Muscle of leg (tissue), 3 donors: ENCODE measurements at regions not wholly inside any gene's neighbourhood (a gene's known extent, or its start where the extent isn't known, plus 50 kb on each side); places are given as distances from the start of the nearest gene placed in this dataset.
"Not testable (repeated sequence)": the region's sequence is repeated elsewhere in the genome, so short reads cannot be mapped to it uniquely, and the experiment has no call there.

ENCODE experiments used
- DNase-seq: peaks from one replicate; pipeline ENCODE4 v3.0.0; 2013
- H3K27ac ChIP-seq: one replicate; pipeline ENCODE4 v1.5.1; 2013; ENCODE audit warnings: mild to moderate bottlenecking, low read length, control low read depth
- H3K27me3 ChIP-seq: one replicate; pipeline ENCODE4 v1.6.1; 2013; ENCODE audit warnings: low read length; ENCODE audit not compliant: control insufficient read depth, insufficient read depth
- H3K36me3 ChIP-seq: one replicate; pipeline ENCODE4 v1.6.1; 2013; ENCODE audit warnings: low read length; ENCODE audit not compliant: control insufficient read depth, insufficient read depth
- H3K4me1 ChIP-seq: one replicate; pipeline ENCODE4 v1.6.1; 2013; ENCODE audit warnings: low read length; ENCODE audit not compliant: control insufficient read depth, insufficient read depth
- H3K4me3 ChIP-seq: one replicate; pipeline ENCODE4 v1.5.1; 2013; ENCODE audit warnings: low read length, control low read depth
- H3K9me3 ChIP-seq: replicated peaks from 2 replicates; pipeline ENCODE4 v1.6.1; 2013; ENCODE audit warnings: low read depth, low read length; ENCODE audit not compliant: control insufficient read depth
- WGBS: methylation state at CpG from one replicate; pipeline ENCODE4 v1.1.5; 2013; ENCODE audit warnings: missing lambda C conversion rate; ENCODE audit not compliant: insufficient coverage; 5-methylcytosine and 5-hydroxymethylcytosine counted together

GRCh38 chr5:133857595-133858313 lies 110.7 kb downstream of the C5orf15 start:
- H3K4me3 ChIP-seq, H3K27me3 ChIP-seq, H3K27ac ChIP-seq, H3K4me1 ChIP-seq, H3K36me3 ChIP-seq, H3K9me3 ChIP-seq, DNase-seq: not testable (repeated sequence)
- WGBS, result 91% methylated on average over 37 of the region's 44 CpGs

GRCh38 chr5:133854554-133854953 lies 113.9 kb downstream of the C5orf15 start:
- Histone ChIP-seq H3K4me1 (no peaks in the 10 kb centered on the region), H3K4me3 (no peak overlapping the region), H3K9me3 (peaks cover 5% of the 10 kb centered on the region), H3K36me3 (no peaks in the 10 kb centered on the region), H3K27me3 (peaks cover 3% of the 10 kb centered on the region), H3K27ac (no peak overlapping the region)
- WGBS, result 70% methylated on average over 5 of the region's 8 CpGs
- DNase-seq, result no peak

- Histone ChIP-seq H3K4me1 (peaks cover 5% of the 10 kb centered on the region), H3K9me3 (no peaks in the 10 kb centered on the region), H3K36me3 (no peaks in the 10 kb centered on the region), H3K27me3 (peaks cover 3% of the 10 kb centered on the region), H3K4me3 (no peak overlapping the region), H3K27ac (no peak overlapping the region)
- WGBS, result 64% methylated on average over 3 of the region's 6 CpGs
- DNase-seq, result peak; percentile 29
Observed at GRCh38 chr5:133853646-133854365, 114.6 kb downstream of the C5orf15 start.

- H3K36me3 ChIP-seq, result no peaks in the 10 kb centered on the region
- no peak overlapping the region for H3K4me3 ChIP-seq
- no peaks in the 10 kb centered on the region for H3K9me3 ChIP-seq
- peaks cover 3% of the 10 kb centered on the region for H3K27me3 ChIP-seq
- DNase-seq, result no peak
- no CpG with 5 or more reads among the region's 2 CpGs for WGBS
- peaks cover 5% of the 10 kb centered on the region for H3K4me1 ChIP-seq
- no peak overlapping the region for H3K27ac ChIP-seq
Observed at GRCh38 chr5:133851521-133851920, 116.9 kb downstream of the C5orf15 start.

- Histone ChIP-seq H3K27me3 (peaks cover 3% of the 10 kb centered on the region), H3K4me1 (peaks cover 5% of the 10 kb centered on the region), H3K36me3 (no peaks in the 10 kb centered on the region), H3K27ac (no peak overlapping the region), H3K9me3 (no peaks in the 10 kb centered on the region), H3K4me3 (no peak overlapping the region)
- no peak for DNase-seq
- WGBS, result 88% methylated on average over 3 of the region's 5 CpGs
Observed at GRCh38 chr5:133850811-133851210, 117.6 kb downstream of the C5orf15 start.

GRCh38 chr5:133849116-133849515 lies 119.3 kb downstream of the C5orf15 start:
- Histone ChIP-seq H3K27me3 (no peaks in the 10 kb centered on the region), H3K4me1 (peaks cover 6% of the 10 kb centered on the region), H3K36me3 (no peaks in the 10 kb centered on the region), H3K4me3 (no peak overlapping the region), H3K27ac (no peak overlapping the region), H3K9me3 (no peaks in the 10 kb centered on the region)
- DNase-seq, result no peak
- WGBS, result 75% methylated on average over 6 of the region's 8 CpGs

- H3K4me3 ChIP-seq, result no peak overlapping the region
- peaks cover 7% of the 10 kb centered on the region for H3K4me1 ChIP-seq
- no peaks in the 10 kb centered on the region for H3K27me3 ChIP-seq
- no peak overlapping the region for H3K27ac ChIP-seq
- H3K36me3 ChIP-seq, result no peaks in the 10 kb centered on the region
- DNase-seq, result peak; percentile 47
- H3K9me3 ChIP-seq, result no peaks in the 10 kb centered on the region
- WGBS, result 40% methylated on average over 2 of the region's 7 CpGs
Observed at GRCh38 chr5:133848341-133848811, 120.0 kb downstream of the C5orf15 start.

- H3K9me3 ChIP-seq, result no peaks in the 10 kb centered on the region
- peaks cover 10% of the 10 kb centered on the region for H3K4me1 ChIP-seq
Observed at GRCh38 chr5:133847886-133848285, 120.5 kb downstream of the C5orf15 start.

GRCh38 chr5:133847301-133847700 lies 121.1 kb downstream of the C5orf15 start:
- WGBS, result 95% methylated on average over 4 of the region's 6 CpGs
- H3K9me3 ChIP-seq, result no peaks in the 10 kb centered on the region
- no peak for DNase-seq
- H3K36me3 ChIP-seq, result no peaks in the 10 kb centered on the region
- peaks cover 12% of the 10 kb centered on the region for H3K4me1 ChIP-seq
- no peak overlapping the region for H3K4me3 ChIP-seq
- no peak overlapping the region for H3K27ac ChIP-seq
- no peaks in the 10 kb centered on the region for H3K27me3 ChIP-seq

More at GRCh38 chr5:133847886-133848285, 120.5 kb downstream of the C5orf15 start:
- WGBS, result 90% methylated on average over 2 of the region's 5 CpGs
- no peak for DNase-seq
- no peaks in the 10 kb centered on the region for H3K36me3 ChIP-seq
- no peak overlapping the region for H3K4me3 ChIP-seq
- H3K27me3 ChIP-seq, result no peaks in the 10 kb centered on the region
- no peak overlapping the region for H3K27ac ChIP-seq

- WGBS, result 69% methylated on average over 3 of the region's 8 CpGs
Observed at GRCh38 chr5:133846478-133847226, 121.8 kb downstream of the C5orf15 start.

More at GRCh38 chr5:133846478-133847226, 121.8 kb downstream of the C5orf15 start:
- Histone ChIP-seq H3K4me3 (no peak overlapping the region), H3K9me3 (no peaks in the 10 kb centered on the region), H3K27ac (no peak overlapping the region), H3K4me1 (peaks cover 12% of the 10 kb centered on the region), H3K36me3 (no peaks in the 10 kb centered on the region), H3K27me3 (no peaks in the 10 kb centered on the region)
- peak; percentile 45 for DNase-seq
